Activated CD8-positive, alpha-beta memory T cell treated with anti-CD3 and anti-CD28 coated beads, Interleukin-2, amount 50 U/mL, for 24 hours (primary cell): ENCODE measurements at regions not wholly inside any gene's neighbourhood (a gene's known extent, or its start where the extent isn't known, plus 50 kb on each side); places are given as distances from the start of the nearest gene placed in this dataset.
"Not testable (repeated sequence)": the region's sequence is repeated elsewhere in the genome, so short reads cannot be mapped to it uniquely, and the experiment has no call there.

Experiments
- DNase-seq: peaks from one replicate; pipeline ENCODE4 v3.0.0-alpha.2; 2020; ENCODE audit errors: extremely low read depth

- DNase-seq: not testable (repeated sequence)
These were observed 242.3 kb upstream of the PLGLB1 start for GRCh38 chr2:87263868-87264518.

DNA sequence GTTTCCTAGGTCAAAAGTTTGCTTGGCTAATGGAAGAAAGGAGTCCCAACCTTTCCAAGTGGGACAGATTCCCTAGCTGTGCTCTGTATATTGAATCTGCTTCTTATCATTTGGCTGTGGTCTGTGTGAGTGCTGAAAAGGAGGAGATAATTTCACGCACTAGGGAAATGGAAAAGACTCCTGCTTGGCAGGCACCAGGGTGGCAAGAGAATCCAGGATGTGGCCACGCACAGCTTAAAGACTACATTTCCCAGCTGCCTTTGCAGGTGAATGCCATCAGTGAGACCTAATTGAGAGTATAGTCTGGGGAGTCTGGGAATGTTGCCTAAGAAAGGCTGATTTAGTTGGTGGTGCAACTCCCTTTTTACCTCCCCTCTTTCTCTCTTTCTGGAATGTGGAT, 253.5 kb upstream of the PLGLB1 start:
- not testable (repeated sequence) for DNase-seq

DNA sequence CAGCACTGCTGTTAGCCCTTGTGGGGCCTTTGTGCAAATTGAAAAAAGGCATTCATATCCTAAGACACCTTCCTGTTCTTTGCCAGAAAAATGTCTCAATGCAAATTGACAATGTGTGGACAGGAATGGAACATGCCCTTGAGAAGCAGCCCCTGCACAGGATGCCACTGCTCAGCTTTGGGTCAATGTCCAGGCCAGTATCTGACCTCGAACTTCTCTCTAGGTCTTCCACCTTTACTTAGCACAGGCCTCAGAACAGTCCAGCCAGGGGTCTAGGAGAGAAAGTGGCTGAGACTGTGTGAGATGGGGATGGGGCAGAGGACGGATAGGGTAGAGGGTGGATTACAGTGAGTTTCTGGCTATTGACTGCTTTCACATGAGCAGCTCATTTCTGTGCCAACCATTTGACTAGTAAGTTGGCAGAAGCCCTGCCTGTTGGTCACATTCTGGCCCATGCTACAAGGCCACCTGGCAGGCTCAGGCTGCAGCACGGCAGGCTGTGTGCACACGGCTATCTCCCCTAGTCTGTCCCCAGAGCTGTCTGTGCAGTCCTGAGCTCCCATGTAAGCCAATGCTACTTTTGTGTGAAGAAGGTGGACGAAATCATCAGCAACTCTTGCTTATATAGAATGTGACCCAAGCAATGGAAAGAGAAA, 254.5 kb upstream of the PLGLB1 start:
- not testable (repeated sequence) for DNase-seq

GRCh38 chr2:87276673-87277072, 255.0 kb upstream of the PLGLB1 start:
- DNase-seq: not testable (repeated sequence)

- not testable (repeated sequence) for DNase-seq
These were observed 256.1 kb upstream of the PLGLB1 start for GRCh38 chr2:87277734-87278133.

DNA sequence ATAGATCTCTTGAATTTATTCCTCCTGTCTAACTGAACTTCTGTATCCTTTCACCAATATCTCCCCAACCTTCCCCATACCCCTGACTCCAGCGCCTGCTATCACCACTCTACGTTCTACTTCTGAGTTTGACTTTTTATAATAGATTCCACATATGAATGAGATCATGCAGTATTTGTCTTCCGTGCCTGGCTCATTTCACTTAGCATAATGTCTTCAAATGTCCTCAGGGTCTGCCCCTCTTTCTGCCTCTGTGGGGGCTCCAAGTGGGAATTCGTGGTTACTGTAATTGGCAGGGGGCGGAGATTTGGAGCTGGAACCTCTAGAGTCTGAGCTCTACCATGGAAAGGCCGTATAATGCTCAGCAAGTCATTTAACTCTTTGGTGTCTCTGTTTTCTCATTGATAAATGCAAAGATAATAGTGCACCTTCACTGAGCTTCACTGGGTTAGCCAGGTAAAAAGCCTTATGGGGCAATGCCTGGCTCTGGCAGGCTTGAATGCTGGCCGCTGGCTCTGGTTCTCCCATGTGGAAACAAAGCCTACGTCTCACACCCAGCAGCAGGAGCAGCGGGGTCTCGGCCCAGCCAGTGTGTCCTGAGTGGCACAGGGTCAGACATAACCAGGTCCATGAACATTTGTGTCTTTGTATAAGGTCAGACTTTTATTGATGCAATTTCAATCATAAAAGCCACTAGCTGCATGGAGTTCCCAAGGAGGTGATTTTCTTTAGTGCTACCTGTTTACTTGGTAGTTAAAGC, 259.1 kb upstream of the PLGLB1 start:
- DNase-seq: not testable (repeated sequence)

DNA sequence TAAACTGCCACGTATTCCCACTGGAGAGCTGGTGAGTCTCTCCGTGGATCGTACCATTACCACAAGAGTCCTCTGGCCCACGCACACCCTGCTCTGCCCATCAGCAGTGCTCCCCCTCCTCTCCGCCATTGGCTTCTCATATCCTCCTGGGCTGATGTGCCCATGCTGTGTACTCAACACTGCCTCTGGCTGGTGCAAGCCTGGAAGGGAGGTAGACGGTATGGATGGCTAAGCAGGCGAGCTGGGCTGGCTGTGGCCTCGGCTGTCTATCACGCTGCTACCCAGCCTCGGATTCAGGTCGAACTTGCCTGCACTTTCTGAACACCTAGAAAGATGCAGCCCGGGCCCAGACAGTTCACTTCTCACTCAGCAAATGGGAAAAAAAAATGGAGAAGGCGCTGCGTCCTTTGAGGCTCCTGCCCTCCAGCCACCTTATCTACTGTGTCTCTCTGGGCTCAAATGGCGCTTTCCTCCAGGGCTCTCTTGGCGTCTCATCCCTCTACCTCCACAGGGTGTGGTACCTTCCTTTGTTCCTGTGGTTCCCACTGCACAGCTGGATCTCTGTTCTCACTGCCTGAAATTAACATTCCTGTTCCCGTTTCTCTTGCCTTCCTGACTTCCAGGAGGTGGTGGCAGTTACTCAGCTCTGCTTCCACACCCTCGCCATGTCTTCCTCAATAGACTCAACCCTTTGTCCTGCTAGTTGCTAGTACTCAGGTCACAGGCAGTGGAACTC, 262.3 kb upstream of the PLGLB1 start:
- not testable (repeated sequence) for DNase-seq

- not testable (repeated sequence) for DNase-seq
These were observed 262.8 kb upstream of the PLGLB1 start for GRCh38 chr2:87284471-87284772.

GRCh38 chr2:87285139-87285538, 263.5 kb upstream of the PLGLB1 start:
- not testable (repeated sequence) for DNase-seq

GRCh38 chr2:87290566-87291307, 269.1 kb upstream of the PLGLB1 start:
- not testable (repeated sequence) for DNase-seq

- DNase-seq: not testable (repeated sequence)
These were observed 270.0 kb upstream of the PLGLB1 start for GRCh38 chr2:87291400-87292200.

GRCh38 chr2:87293931-87294594, 272.4 kb upstream of the PLGLB1 start:
- not testable (repeated sequence) for DNase-seq

GRCh38 chr2:87295135-87295534, 273.5 kb upstream of the PLGLB1 start:
- DNase-seq: not testable (repeated sequence)

GRCh38 chr2:87301349-87301748, 279.7 kb upstream of the PLGLB1 start:
- DNase-seq: not testable (repeated sequence)

DNA sequence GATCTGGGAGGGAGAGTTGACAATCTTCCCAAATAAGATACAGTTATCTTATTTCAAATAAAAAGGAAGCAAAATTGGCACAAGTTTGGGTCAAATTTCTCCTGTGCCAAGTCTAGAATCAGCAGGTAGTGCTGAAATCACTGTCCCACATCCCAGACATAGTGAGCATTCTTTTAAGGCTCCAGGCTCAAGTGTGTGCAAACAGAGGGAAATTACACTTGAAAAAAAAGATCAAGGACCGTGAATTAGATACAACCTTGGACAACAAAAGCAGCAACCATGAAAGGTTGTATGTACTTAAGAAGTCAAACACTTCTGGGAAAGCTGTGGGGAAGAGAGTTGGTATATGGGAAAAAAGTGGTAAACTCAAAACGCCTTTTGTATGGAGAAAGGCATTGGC, 280.2 kb upstream of the PLGLB1 start:
- not testable (repeated sequence) for DNase-seq

GRCh38 chr2:87308621-87309020, 287.0 kb upstream of the PLGLB1 start:
- DNase-seq: not testable (repeated sequence)

- not testable (repeated sequence) for DNase-seq
These were observed 288.1 kb upstream of the PLGLB1 start for GRCh38 chr2:87309785-87310184.

- not testable (repeated sequence) for DNase-seq
These were observed 290.3 kb upstream of the PLGLB1 start for GRCh38 chr2:87311896-87312441.

GRCh38 chr2:87314622-87315021, 293.0 kb upstream of the PLGLB1 start:
- DNase-seq: not testable (repeated sequence)
